ENCODE measurements at regions not wholly inside any gene's neighbourhood (a gene's known extent, or its start where the extent isn't known, plus 50 kb on each side); places are given as distances from the start of the nearest gene placed in this dataset.

DNA sequence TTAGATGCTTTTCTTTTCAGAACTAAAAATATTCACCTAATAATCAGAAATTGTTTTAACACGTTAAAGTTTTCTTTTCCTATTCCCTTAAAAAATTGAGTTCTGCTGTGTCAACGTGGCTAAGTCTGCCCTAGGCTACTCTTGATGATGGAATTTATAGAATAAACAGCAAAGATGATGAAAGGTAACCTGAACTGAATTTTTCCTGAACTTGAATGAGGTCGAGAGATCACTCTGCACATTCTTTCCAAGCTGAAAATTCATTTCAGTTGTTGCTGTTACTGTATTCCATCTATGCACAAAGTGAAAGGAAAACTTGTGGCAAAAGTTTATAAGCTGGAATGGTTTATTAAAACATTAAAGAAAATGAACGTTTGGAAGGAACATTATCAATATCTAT is 245.9 kb upstream of the GIMD1 start:
- TF ChIP-seq, protein P1, sequence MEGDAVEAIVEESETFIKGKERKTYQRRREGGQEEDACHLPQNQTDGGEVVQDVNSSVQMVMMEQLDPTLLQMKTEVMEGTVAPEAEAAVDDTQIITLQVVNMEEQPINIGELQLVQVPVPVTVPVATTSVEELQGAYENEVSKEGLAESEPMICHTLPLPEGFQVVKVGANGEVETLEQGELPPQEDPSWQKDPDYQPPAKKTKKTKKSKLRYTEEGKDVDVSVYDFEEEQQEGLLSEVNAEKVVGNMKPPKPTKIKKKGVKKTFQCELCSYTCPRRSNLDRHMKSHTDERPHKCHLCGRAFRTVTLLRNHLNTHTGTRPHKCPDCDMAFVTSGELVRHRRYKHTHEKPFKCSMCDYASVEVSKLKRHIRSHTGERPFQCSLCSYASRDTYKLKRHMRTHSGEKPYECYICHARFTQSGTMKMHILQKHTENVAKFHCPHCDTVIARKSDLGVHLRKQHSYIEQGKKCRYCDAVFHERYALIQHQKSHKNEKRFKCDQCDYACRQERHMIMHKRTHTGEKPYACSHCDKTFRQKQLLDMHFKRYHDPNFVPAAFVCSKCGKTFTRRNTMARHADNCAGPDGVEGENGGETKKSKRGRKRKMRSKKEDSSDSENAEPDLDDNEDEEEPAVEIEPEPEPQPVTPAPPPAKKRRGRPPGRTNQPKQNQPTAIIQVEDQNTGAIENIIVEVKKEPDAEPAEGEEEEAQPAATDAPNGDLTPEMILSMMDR (conservative IDR thresholded peaks at IDR 0.05 in 1 of 2, IDR thresholded peaks at IDR 0.05 in 1 of 2; ENCODE audit: extremely low read depth in 1 of 2, insufficient read depth in 1 of 2, low read depth in 1 of 2, low read length in 2 of 2), result no peak
- TF ChIP-seq EZH2 (IDR thresholded peaks at IDR 0.05; ENCODE audit: borderline replicate concordance, low read length), result no peak

All from mammary epithelial cell (primary cell).